Breast epithelium (tissue), 3 donors: ENCODE measurements at regions not wholly inside any gene's neighbourhood (a gene's known extent, or its start where the extent isn't known, plus 50 kb on each side); places are given as distances from the start of the nearest gene placed in this dataset.

Source experiments
- CTCF ChIP-seq, 3 donors: fragments of 450-650 bp; IDR thresholded peaks; one replicate each; pipeline ENCODE4 v1.5.1; 2016 to 2017; ENCODE audit warnings: antibody characterized with exemption in 3 of 3, mild to moderate bottlenecking in 3 of 3, moderate library complexity in 3 of 3
- POLR2AphosphoS5 ChIP-seq, 3 donors: sonication (generic); formaldehyde crosslinking; IDR thresholded peaks; one replicate each; pipeline ENCODE4 v1.6.1; 2017; ENCODE audit warnings: antibody characterized with exemption in 3 of 3

DNA sequence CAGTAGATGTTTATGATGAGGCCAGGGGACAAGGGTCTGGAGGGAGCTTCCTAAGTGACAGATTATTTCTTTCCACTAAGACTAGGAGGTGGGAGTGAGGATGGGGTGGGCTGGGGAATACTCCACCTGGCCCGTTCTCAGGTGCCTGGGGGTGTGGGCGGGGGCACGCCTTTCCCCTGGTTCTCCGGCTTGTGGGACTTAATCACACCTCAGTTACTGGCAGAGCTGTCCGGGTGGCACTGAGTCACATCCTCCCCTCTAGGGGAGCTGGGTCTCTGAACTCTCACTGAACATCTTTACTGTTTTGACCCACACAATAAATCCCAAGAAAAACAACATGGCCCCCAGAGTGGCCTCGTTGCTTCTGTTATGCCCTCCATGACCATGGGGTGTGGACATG is 332.8 kb downstream of the MAF start:
- TF ChIP-seq CTCF (IDR thresholded peaks at IDR 0.05) (no peak), POLR2AphosphoS5 (IDR thresholded peaks at IDR 0.05) (no peak)
